Mesendoderm (in vitro differentiated cells): ENCODE measurements at regions not wholly inside any gene's neighbourhood (a gene's known extent, or its start where the extent isn't known, plus 50 kb on each side); places are given as distances from the start of the nearest gene placed in this dataset.
"Not testable (repeated sequence)": the region's sequence is repeated elsewhere in the genome, so short reads cannot be mapped to it uniquely, and the experiment has no call there.

Source experiments
- DNase-seq: peaks from one replicate; pipeline ENCODE4 v3.0.0; 2013
- H2AK5ac ChIP-seq: 2 replicates; pipeline ENCODE4 v1.6.1; 2013; ENCODE audit warnings: low read length, inconsistent platforms
- H2BK120ac ChIP-seq: 2 replicates; pipeline ENCODE4 v1.6.1; 2013; ENCODE audit warnings: low read depth, mild to moderate bottlenecking, low read length, moderate library complexity, mixed read lengths
- H2BK15ac ChIP-seq: replicated peaks from 2 replicates; pipeline ENCODE4 v1.6.1; 2013; ENCODE audit warnings: low read depth, mild to moderate bottlenecking, moderate library complexity
- H2BK5ac ChIP-seq: 2 replicates; pipeline ENCODE4 v1.6.1; 2013; ENCODE audit warnings: low read length, inconsistent platforms
- H3K18ac ChIP-seq: 2 replicates; pipeline ENCODE4 v1.6.1; 2013; ENCODE audit warnings: mild to moderate bottlenecking, low read length, mixed read lengths
- H3K23ac ChIP-seq: one replicate; pipeline ENCODE4 v1.6.1; 2013; ENCODE audit warnings: low read length
- H3K27ac ChIP-seq: 2 replicates; pipeline ENCODE4 v1.5.1; 2013; ENCODE audit warnings: low read depth, mild to moderate bottlenecking, inconsistent platforms, low read length, moderate library complexity
- H3K27me3 ChIP-seq: 2 replicates; pipeline ENCODE4 v1.6.1; 2013; ENCODE audit warnings: low read length, control low read depth, mild to moderate bottlenecking, inconsistent platforms; ENCODE audit not compliant: insufficient read depth, poor library complexity
- H3K36me3 ChIP-seq: 2 replicates; pipeline ENCODE4 v1.6.1; 2013; ENCODE audit warnings: low read length, inconsistent platforms; ENCODE audit not compliant: control insufficient read depth, insufficient read depth
- H3K4ac ChIP-seq: one replicate; pipeline ENCODE4 v1.6.1; 2013; ENCODE audit warnings: low read depth, mild to moderate bottlenecking, low read length, moderate library complexity
- H3K4me1 ChIP-seq: 2 replicates; pipeline ENCODE4 v1.6.1; 2013; ENCODE audit warnings: low read depth, low read length, inconsistent platforms; ENCODE audit not compliant: control insufficient read depth
- H3K4me2 ChIP-seq: 2 replicates; pipeline ENCODE4 v1.6.1; 2013; ENCODE audit warnings: low read length
- H3K4me3 ChIP-seq: 2 replicates; pipeline ENCODE4 v1.5.1; 2013; ENCODE audit warnings: mild to moderate bottlenecking, low read length
- H3K56ac ChIP-seq: one replicate; pipeline ENCODE4 v1.6.1; 2013; ENCODE audit warnings: low read length
- H3K79me1 ChIP-seq: 2 replicates; pipeline ENCODE4 v1.6.1; 2013; ENCODE audit warnings: low read length, inconsistent platforms
- H3K79me2 ChIP-seq: 2 replicates; pipeline ENCODE4 v1.6.1; 2013; ENCODE audit warnings: mild to moderate bottlenecking, low read length; ENCODE audit not compliant: control insufficient read depth, insufficient read depth
- H3K9ac ChIP-seq: 2 replicates; pipeline ENCODE4 v1.6.1; 2013; ENCODE audit warnings: low read length, inconsistent platforms
- H4K5ac ChIP-seq: one replicate; pipeline ENCODE4 v1.6.1; 2013; ENCODE audit warnings: low read length
- H4K8ac ChIP-seq: one replicate; pipeline ENCODE4 v1.6.1; 2013; ENCODE audit warnings: low read depth, mild to moderate bottlenecking, control low read depth, low read length, moderate library complexity
- WGBS: extraction: QIAGEN DNeasy Blood & Tissue Kit; methylation state at CpG from one replicate; pipeline ENCODE4 v1.1.7; 2013; ENCODE audit warnings: low lambda C conversion rate, missing lambda C conversion rate; ENCODE audit not compliant: insufficient coverage; ENCODE audit errors: extremely low coverage; 5-methylcytosine and 5-hydroxymethylcytosine counted together

DNA sequence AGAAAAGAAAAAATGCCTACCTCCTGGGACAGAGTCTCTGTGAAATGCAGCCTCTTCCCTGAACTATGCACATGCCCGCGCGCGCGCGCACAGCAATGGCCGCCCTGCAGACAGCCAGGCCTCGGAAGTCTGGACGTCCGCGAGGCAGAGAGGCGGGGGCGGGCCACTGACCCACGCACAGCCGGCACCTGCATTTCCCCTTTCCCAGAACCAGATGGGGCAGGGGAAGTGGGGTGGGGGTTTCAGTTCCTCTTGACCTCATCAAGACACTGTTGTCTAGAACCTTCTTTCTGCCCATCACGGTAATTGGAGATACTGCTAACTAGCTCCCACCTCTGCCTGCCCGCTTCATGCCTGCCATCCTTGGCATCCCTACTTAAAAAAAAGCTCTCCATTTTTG, 5435.0 kb upstream of the TPTE start:
- H3K27ac ChIP-seq, DNase-seq, H4K5ac ChIP-seq, H2BK5ac ChIP-seq, H4K8ac ChIP-seq, H3K36me3 ChIP-seq, H2AK5ac ChIP-seq, H3K56ac ChIP-seq, H3K4me1 ChIP-seq, H3K27me3 ChIP-seq, H2BK15ac ChIP-seq, H2BK120ac ChIP-seq, H3K23ac ChIP-seq, H3K4ac ChIP-seq, H3K9ac ChIP-seq, H3K4me3 ChIP-seq, H3K4me2 ChIP-seq, H3K18ac ChIP-seq, H3K79me2 ChIP-seq, H3K79me1 ChIP-seq: not testable (repeated sequence)
- WGBS = no CpG with 5 or more reads among the region's 17 CpGs

DNA sequence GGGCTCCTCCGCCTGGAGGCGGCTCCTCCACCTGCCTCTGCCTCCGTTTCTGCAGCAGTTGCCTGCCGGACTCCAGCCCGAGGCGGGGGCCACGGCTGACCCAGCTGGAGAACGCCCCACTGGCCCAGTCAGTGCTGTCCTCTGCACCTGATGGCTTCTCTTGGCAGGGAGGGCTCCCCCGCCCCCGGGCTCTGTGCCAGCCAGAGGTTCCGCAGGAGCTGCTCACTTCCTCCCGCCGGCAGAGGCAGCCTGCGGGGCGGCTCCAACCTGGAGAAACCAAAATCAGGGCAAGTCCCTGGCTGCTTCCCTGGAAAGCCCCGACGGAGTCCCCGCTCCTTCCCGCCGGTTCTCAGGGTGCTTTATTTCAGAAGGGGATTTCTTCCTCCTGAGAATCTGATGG, 5432.6 kb upstream of the TPTE start:
- H3K79me1 ChIP-seq, H3K23ac ChIP-seq, H3K27ac ChIP-seq, H3K18ac ChIP-seq, H2AK5ac ChIP-seq, H3K9ac ChIP-seq, H2BK15ac ChIP-seq, H3K36me3 ChIP-seq, H3K4me1 ChIP-seq, H3K27me3 ChIP-seq, H2BK120ac ChIP-seq, H3K79me2 ChIP-seq, H3K56ac ChIP-seq, H3K4ac ChIP-seq, H4K5ac ChIP-seq, H3K4me2 ChIP-seq, H2BK5ac ChIP-seq, H4K8ac ChIP-seq, DNase-seq, H3K4me3 ChIP-seq: not testable (repeated sequence)
- no CpG with 5 or more reads among the region's 20 CpGs for WGBS

DNA sequence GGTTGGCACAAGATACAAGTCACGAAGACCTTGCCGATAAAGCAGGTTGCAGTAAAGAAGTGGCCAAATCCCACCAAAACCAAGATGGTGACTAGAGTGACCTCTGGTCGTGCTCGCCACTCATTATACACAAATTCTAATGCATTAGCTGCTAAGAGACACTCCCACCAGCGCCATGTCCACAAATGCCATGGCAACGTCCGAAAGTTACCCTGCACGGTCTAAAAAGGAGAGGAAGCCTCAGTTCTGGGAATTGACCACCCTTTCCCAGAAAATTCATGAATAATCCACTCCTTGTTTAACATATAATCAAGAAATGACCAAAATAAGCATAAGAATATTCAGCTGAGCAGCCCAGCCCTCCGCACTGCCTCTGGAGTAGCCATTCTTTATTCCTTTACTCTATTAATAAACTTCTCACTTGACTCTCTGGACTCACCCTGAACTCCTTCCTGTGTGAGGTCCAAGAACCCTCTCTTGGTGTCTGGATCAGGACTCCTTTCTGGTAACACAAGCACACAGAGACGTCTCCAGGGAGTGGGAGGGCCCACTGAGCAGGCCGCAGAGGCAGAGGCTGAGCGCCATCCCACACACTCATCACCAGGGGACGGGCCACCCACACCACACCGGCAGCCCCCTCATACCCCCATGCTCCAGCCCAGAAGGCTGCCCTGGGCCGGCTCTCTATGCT, 5431.8 kb upstream of the TPTE start:
- not testable (repeated sequence) for H3K23ac ChIP-seq, H2AK5ac ChIP-seq, H2BK5ac ChIP-seq, H3K79me1 ChIP-seq, H2BK15ac ChIP-seq, H3K27ac ChIP-seq, H3K36me3 ChIP-seq, H3K27me3 ChIP-seq, H2BK120ac ChIP-seq, H3K4me2 ChIP-seq, H3K79me2 ChIP-seq, H3K9ac ChIP-seq, H4K8ac ChIP-seq, DNase-seq, H3K4me3 ChIP-seq, H3K18ac ChIP-seq, H3K4me1 ChIP-seq, H3K56ac ChIP-seq, H3K4ac ChIP-seq, H4K5ac ChIP-seq
- WGBS = no CpG with 5 or more reads among the region's 15 CpGs

DNA sequence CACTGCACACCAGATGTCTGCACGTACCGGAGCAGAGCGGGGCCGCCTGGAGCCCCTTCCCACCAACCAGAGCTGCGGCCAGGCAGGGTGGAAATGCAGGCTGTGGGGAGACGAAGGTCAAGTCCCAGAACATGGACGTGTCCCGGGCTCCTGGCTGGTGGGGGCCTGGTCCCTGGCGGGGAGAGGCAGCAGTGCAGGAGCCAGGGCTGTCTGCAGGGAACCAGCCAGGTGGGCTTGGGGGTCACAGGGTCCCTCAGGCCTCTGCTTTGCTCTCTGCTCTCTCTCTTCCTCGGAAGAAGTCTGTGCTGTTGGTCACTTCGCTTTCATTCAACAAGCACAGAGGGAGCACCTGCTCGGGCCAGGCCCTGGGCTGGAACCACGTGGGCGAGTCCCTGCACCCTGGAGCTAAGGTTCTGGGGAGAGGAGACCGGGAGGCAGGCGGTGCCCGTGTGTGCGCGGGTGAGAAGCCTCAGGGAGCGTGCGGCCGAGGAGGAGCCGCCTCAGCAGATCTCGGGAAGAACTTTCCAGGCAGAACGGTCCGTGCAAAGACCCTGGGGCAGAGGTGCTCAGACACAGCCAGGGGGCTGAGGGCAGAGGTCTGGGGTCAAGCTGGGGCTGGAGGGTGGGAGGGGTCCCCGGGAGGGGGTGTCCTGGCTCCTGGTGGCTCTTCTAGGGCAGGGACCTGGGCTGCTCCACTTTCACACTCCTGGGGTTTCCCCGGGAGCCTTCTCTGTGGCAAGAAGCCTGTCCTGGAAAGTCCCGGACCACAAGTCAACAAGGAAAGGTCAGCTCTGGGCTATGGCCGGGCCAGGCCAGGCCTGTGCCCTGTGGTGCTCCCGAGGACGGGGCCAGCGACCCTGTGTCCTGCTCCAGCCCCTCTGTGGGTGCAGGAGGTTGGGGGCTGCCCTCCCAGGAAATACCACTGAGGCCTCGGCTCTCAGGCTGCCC, 5431.0 kb upstream of the TPTE start:
- H4K8ac ChIP-seq, H3K23ac ChIP-seq, DNase-seq, H3K79me1 ChIP-seq, H3K56ac ChIP-seq, H3K9ac ChIP-seq, H2BK120ac ChIP-seq, H3K79me2 ChIP-seq, H4K5ac ChIP-seq, H3K4ac ChIP-seq, H3K4me1 ChIP-seq, H2BK5ac ChIP-seq, H3K27ac ChIP-seq, H2BK15ac ChIP-seq, H3K18ac ChIP-seq, H3K4me3 ChIP-seq, H3K4me2 ChIP-seq, H3K36me3 ChIP-seq, H3K27me3 ChIP-seq, H2AK5ac ChIP-seq: not testable (repeated sequence)
- WGBS = no CpG with 5 or more reads among the region's 34 CpGs

DNA sequence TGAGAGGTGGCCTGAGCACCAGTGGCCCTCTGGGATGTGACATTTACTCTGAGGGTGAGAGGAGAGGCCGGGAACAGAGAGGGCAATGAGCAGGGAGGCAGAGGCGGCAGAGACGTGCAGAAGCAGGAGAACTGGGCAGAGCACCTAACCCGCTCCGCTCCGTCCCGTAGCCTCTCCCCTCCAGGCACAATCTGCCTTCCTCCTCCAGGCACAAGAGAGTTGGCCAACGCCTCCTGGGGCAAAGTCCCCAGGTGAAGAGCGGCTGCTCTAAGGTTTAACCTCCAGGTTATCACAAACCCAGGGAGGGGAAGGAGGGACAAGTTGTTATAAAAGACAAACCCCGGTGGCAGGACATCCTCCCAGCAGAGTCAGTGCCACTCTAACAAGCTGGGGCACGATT, 5430.1 kb upstream of the TPTE start:
- not testable (repeated sequence) for H3K4me2 ChIP-seq, H3K4me1 ChIP-seq, H2BK5ac ChIP-seq, H3K4me3 ChIP-seq, H3K27ac ChIP-seq, H4K5ac ChIP-seq, H3K79me1 ChIP-seq, H4K8ac ChIP-seq, H2BK120ac ChIP-seq, DNase-seq, H3K18ac ChIP-seq, H2AK5ac ChIP-seq, H3K79me2 ChIP-seq, H3K23ac ChIP-seq, H3K56ac ChIP-seq, H3K36me3 ChIP-seq, H2BK15ac ChIP-seq, H3K27me3 ChIP-seq, H3K9ac ChIP-seq, H3K4ac ChIP-seq
- no CpG with 5 or more reads among the region's 11 CpGs for WGBS
